PC-9 (cell line): ENCODE measurements at regions not wholly inside any gene's neighbourhood (a gene's known extent, or its start where the extent isn't known, plus 50 kb on each side); places are given as distances from the start of the nearest gene placed in this dataset.
A peak's percentile ranks its signal among the peaks of the same experiment; 100 is the strongest.

Source experiments
- BruUV-seq: library from RNA; stranded (reverse); fragments of 400-500 nt; replicated peaks from 2 replicates; lab custom pipeline; 2021; lab: Mats Ljungman, UMichigan
- CTCF ChIA-PET: fragments of 300-600 bp; sonication (Branson Sonifier 250); formaldehyde crosslinking; loops from one replicate; lab custom pipeline; 2022; ENCODE audit warnings: antibody characterized with exemption; lab: Charles Lee
- POLR2A ChIA-PET: fragments of 300-600 bp; sonication (Branson Sonifier 250); formaldehyde crosslinking; loops from one replicate; lab custom pipeline; 2022; ENCODE audit warnings: antibody characterized with exemption; ENCODE audit not compliant: unreplicated experiment; lab: Charles Lee
- DNase-seq, 2 experiments: peaks; one replicate each; pipeline versions ENCODE4 v3.0.0 to v3.0.0-alpha.2; 2015 to 2022; ENCODE audit warnings: mixed read lengths in 1 of 2
- H2AFZ ChIP-seq: fragments of 200-600 bp; sonication (generic); 2 replicates; pipeline ENCODE4 v1.8.1; 2017; ENCODE audit warnings: antibody characterized with exemption
- H3F3A ChIP-seq: fragments of 200-600 bp; sonication (generic); 2 replicates; pipeline ENCODE4 v1.8.1; 2017; ENCODE audit warnings: antibody characterized with exemption, mild to moderate bottlenecking, low read depth; ENCODE audit not compliant: insufficient read depth
- H3K27ac ChIP-seq: fragments of 200-600 bp; sonication (generic); 2 replicates; pipeline ENCODE4 v1.6.1; 2016; ENCODE audit warnings: mixed run types
- H3K27me3 ChIP-seq: fragments of 200-600 bp; sonication (generic); 2 replicates; pipeline ENCODE4 v1.6.1; 2016; ENCODE audit warnings: low read depth, mixed run types; ENCODE audit not compliant: insufficient read depth
- H3K36me3 ChIP-seq: fragments of 200-600 bp; sonication (generic); 2 replicates; pipeline ENCODE4 v1.6.1; 2016; ENCODE audit warnings: low read depth, mixed run types
- H3K4me1 ChIP-seq: fragments of 200-600 bp; sonication (generic); replicated peaks from 2 replicates; pipeline ENCODE4 v1.6.1; 2016; ENCODE audit warnings: mixed run types; ENCODE audit not compliant: insufficient read depth
- H3K4me2 ChIP-seq: fragments of 200-600 bp; sonication (generic); 2 replicates; pipeline ENCODE4 v1.6.1; 2017; ENCODE audit warnings: mixed run types
- H3K4me3 ChIP-seq: fragments of 200-600 bp; sonication (generic); 2 replicates; pipeline ENCODE4 v1.6.1; 2016; ENCODE audit warnings: mixed run types
- H3K79me2 ChIP-seq: fragments of 200-600 bp; sonication (generic); 2 replicates; pipeline ENCODE4 v1.6.1; 2017; ENCODE audit warnings: low read depth, mixed run types
- H3K9me2 ChIP-seq: fragments of 200-600 bp; sonication (generic); 2 replicates; pipeline ENCODE4 v1.8.1; 2017; ENCODE audit warnings: mild to moderate bottlenecking; ENCODE audit not compliant: insufficient read depth
- H3K9me3 ChIP-seq: fragments of 200-600 bp; sonication (generic); 2 replicates; pipeline ENCODE4 v1.8.1; 2016; ENCODE audit warnings: low read depth; ENCODE audit not compliant: insufficient read depth
- H4K20me1 ChIP-seq: fragments of 200-600 bp; sonication (generic); 2 replicates; pipeline ENCODE4 v1.8.1; 2017; ENCODE audit not compliant: insufficient read depth
- CTCF ChIP-seq: fragments of 200-600 bp; sonication (generic); conservative IDR thresholded peaks from 2 replicates; pipeline ENCODE4 v1.6.1; 2017; ENCODE audit warnings: mixed run types, antibody characterized with exemption, mild to moderate bottlenecking, moderate library complexity
- EZH2 ChIP-seq: fragments of 200-600 bp; sonication (generic); IDR thresholded peaks from 2 replicates; pipeline ENCODE4 v1.8.0; 2017; ENCODE audit warnings: antibody characterized with exemption, low read depth
- intact Hi-C: fragments of 100-400 bp; cut with micrococcal nuclease; formaldehyde crosslinking; loops from one replicate; pipeline ENCODE4 v1.10.0; 2022; ENCODE audit not compliant: unreplicated experiment

GRCh38 chr3:107085261-107085660 lies 292.0 kb upstream of the CCDC54 start:
- Histone ChIP-seq H4K20me1 (no peaks in the 10 kb centered on the region), H3K27ac (no peak overlapping the region), H3K4me3 (no peak overlapping the region), H3K27me3 (no peaks in the 10 kb centered on the region), H3K4me1 (no peaks in the 10 kb centered on the region), H3K4me2 (no peak overlapping the region), H2AFZ (0 out of 2 replicates have a peak overlapping the region, but pooled peaks have one; percentile 10), H3F3A (no peaks in the 10 kb centered on the region), H3K36me3 (no peaks in the 10 kb centered on the region), H3K79me2 (no peaks in the 10 kb centered on the region), H3K9me2 (no peaks in the 10 kb centered on the region), H3K9me3 (no peaks in the 10 kb centered on the region)
- DNase-seq = no peak
- ChIA-PET POLR2A (no interaction called here), CTCF (no interaction called here)
- BruUV-seq = no TSS peak
- intact Hi-C loops = no loop called here
- no peak for TF ChIP-seq CTCF
- no peak for TF ChIP-seq EZH2

- Histone ChIP-seq H3F3A (no peaks in the 10 kb centered on the region), H3K36me3 (no peaks in the 10 kb centered on the region), H2AFZ (no peak overlapping the region), H4K20me1 (no peaks in the 10 kb centered on the region), H3K9me2 (no peaks in the 10 kb centered on the region), H3K27me3 (peaks cover under 1% of the 10 kb centered on the region; the same call in 1 of the 2 replicates), H3K9me3 (no peaks in the 10 kb centered on the region), H3K79me2 (no peaks in the 10 kb centered on the region), H3K4me3 (no peak overlapping the region), H3K4me2 (no peak overlapping the region), H3K27ac (no peak overlapping the region), H3K4me1 (no peaks in the 10 kb centered on the region)
- TF ChIP-seq EZH2 (no peak), CTCF (no peak)
- intact Hi-C loops = no loop called here
- ChIA-PET POLR2A (no interaction called here), CTCF (no interaction called here)
- DNase-seq = no peak
- no TSS peak for BruUV-seq
Observed at GRCh38 chr3:107092121-107092520, 285.1 kb upstream of the CCDC54 start.

DNA sequence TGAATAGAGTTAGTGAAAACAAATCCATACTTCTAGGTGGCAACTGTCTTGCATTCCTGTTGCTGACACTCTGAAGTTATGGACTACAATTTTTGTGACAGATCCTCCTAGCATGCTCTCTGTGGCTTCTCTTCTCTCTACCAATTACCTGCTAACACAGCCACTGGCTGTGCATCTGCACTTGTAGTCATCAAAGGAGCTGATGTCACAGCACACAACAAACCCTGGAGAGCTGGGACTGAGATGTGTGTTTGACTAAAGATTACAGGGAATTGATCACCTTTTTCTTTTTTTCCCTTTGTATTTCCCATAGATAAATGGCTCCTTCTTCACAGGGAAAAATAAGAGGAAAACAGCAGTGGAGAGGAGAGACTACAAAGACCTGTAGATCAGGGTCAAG lies 278.4 kb upstream of the CCDC54 start:
- H4K20me1 ChIP-seq = no peaks in the 10 kb centered on the region

More for the DNA sequence above, 278.4 kb upstream of the CCDC54 start:
- Histone ChIP-seq H2AFZ (no peak overlapping the region), H3K36me3 (no peaks in the 10 kb centered on the region), H3K4me2 (no peak overlapping the region), H3K27ac (no peak overlapping the region), H3K9me2 (no peaks in the 10 kb centered on the region; the same call in 1 of the 2 replicates), H3F3A (no peaks in the 10 kb centered on the region), H3K79me2 (no peaks in the 10 kb centered on the region), H3K4me3 (no peak overlapping the region), H3K27me3 (peaks cover 4% of the 10 kb centered on the region; the same call in 1 of the 2 replicates), H3K4me1 (no peaks in the 10 kb centered on the region), H3K9me3 (no peaks in the 10 kb centered on the region)
- ChIA-PET CTCF (no interaction called here), POLR2A (interaction anchor here (0.6 kb wide), 1 partner anchor 127 kb away, joined by 12 read pairs; no protein-coding TSS in a partner anchor)
- TF ChIP-seq CTCF (no peak), EZH2 (no peak)
- DNase-seq = no peak
- intact Hi-C loops = no loop called here
- no TSS peak for BruUV-seq
